ENCODE measurements at regions not wholly inside any gene's neighbourhood (a gene's known extent, or its start where the extent isn't known, plus 50 kb on each side); places are given as distances from the start of the nearest gene placed in this dataset.

- Histone ChIP-seq H3K9me2 (replicated peaks; ENCODE audit: low read length) (no peaks in the 10 kb centered on the region), H3K36me3 (ENCODE audit: low read depth, low read length) (no peaks in the 10 kb centered on the region), H3K9me3 (ENCODE audit: low read length) (no peaks in the 10 kb centered on the region), H3K9ac (ENCODE audit: low read length) (no peak overlapping the region), H3K27me3 (ENCODE audit: low read length) (no peaks in the 10 kb centered on the region), H3K4me2 (ENCODE audit: low read length) (no peak overlapping the region), H2AFZ (ENCODE audit: low read length) (no peak overlapping the region), H3K27ac (ENCODE audit: low read length) (no peak overlapping the region), H3K4me3 (ENCODE audit: low read length) (no peak overlapping the region), H3F3A (ENCODE audit: low read length, unreplicated experiment) (no peaks in the 10 kb centered on the region), H3K79me2 (ENCODE audit: low read length) (no peaks in the 10 kb centered on the region), H3K4me1 (ENCODE audit: insufficient read depth, low read length) (peaks cover 14% of the 10 kb centered on the region), H4K20me1 (ENCODE audit: low read length) (no peaks in the 10 kb centered on the region)
- POLR2A ChIA-PET (ENCODE audit: unreplicated experiment), result no interaction called here
- ATAC-seq (no peak), DNase-seq (peak; percentile 39)
- TF ChIP-seq EZH2 (IDR thresholded peaks at IDR 0.05; ENCODE audit: low read length, unreplicated experiment) (no peak), EZH2phosphoT487 (IDR thresholded peaks at IDR 0.05; ENCODE audit: borderline replicate concordance, low read length) (no peak), CTCF (conservative IDR thresholded peaks at IDR 0.05; ENCODE audit: low read depth, low read length) (no peak)
- CTCF ChIA-PET, result no interaction called here
- BruUV-seq (replicated peaks), result no TSS peak
- intact Hi-C loops (cut with micrococcal nuclease), result no loop called here
These were observed 56.6 kb upstream of the TIPARP start for GRCh38 chr3:156617781-156618180.

DNA sequence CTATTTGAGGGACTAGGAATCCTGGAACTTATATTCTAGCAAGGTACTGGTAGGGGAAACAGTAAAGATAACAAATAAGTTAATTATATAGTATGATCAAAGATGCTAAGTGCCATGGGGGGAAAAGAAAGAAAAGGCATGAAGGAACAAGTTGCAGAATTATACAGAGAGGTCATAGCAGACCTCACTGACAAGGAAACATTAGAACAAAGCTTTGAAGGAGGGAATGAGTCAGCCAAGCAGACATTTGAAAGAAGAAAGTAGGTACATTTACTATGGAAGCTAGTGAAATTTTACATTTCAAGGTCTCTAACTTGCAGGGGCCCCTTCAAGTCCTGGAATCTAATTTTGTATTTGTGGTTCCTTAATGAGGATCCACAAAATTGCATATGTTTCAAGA is 57.2 kb upstream of the TIPARP start:
- Histone ChIP-seq H2AFZ (ENCODE audit: low read length) (no peak overlapping the region), H3K9me2 (replicated peaks; ENCODE audit: low read length) (no peaks in the 10 kb centered on the region), H3K27ac (ENCODE audit: low read length) (no peak overlapping the region), H3K9ac (ENCODE audit: low read length) (no peak overlapping the region), H3K27me3 (ENCODE audit: low read length) (no peaks in the 10 kb centered on the region), H3K79me2 (ENCODE audit: low read length) (no peaks in the 10 kb centered on the region), H3K4me2 (ENCODE audit: low read length) (no peak overlapping the region), H3K9me3 (ENCODE audit: low read length) (no peaks in the 10 kb centered on the region), H3K4me1 (ENCODE audit: insufficient read depth, low read length) (peaks cover 14% of the 10 kb centered on the region), H3F3A (ENCODE audit: low read length, unreplicated experiment) (no peaks in the 10 kb centered on the region), H4K20me1 (ENCODE audit: low read length) (no peaks in the 10 kb centered on the region), H3K36me3 (ENCODE audit: low read depth, low read length) (no peaks in the 10 kb centered on the region), H3K4me3 (ENCODE audit: low read length) (no peak overlapping the region)
- no TSS peak for BruUV-seq (replicated peaks)
- intact Hi-C loops (cut with micrococcal nuclease), result no loop called here
- TF ChIP-seq EZH2phosphoT487 (IDR thresholded peaks at IDR 0.05; ENCODE audit: borderline replicate concordance, low read length) (no peak), CTCF (conservative IDR thresholded peaks at IDR 0.05; ENCODE audit: low read depth, low read length) (no peak), EZH2 (IDR thresholded peaks at IDR 0.05; ENCODE audit: low read length, unreplicated experiment) (no peak)
- ATAC-seq (no peak), DNase-seq (no peak)
- POLR2A ChIA-PET (ENCODE audit: unreplicated experiment), result no interaction called here
- CTCF ChIA-PET, result no interaction called here

DNA sequence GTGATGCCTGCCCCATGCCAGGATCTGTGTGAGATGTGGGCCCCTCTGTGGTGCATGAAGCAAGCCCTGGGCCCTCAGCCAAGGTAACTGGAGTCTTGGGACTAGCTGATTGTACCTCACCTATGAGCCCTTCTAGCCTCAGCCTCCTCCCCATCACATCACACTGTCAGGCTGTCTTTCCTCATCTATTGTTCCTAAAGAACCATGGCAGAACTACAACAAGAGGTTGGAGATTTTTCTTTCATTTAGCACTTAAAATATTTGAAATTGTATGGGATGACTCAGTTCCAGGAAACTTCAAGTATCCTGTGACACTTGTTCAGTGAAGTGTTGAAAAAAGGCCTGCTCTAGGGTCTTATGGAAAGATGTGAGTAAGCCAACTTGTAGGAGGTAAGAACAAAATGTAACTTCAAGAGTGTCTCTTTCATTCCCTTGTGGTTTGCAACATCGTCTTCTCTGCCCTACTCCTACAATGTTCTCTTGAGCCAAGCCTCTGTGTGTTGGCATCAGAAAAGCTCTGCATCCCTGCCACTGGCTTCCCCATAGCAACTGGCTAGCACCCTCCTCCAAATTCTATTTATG is 58.7 kb upstream of the TIPARP start:
- Histone ChIP-seq H3K79me2 (ENCODE audit: low read length) (no peaks in the 10 kb centered on the region), H3F3A (ENCODE audit: low read length, unreplicated experiment) (no peaks in the 10 kb centered on the region), H3K27me3 (ENCODE audit: low read length) (no peaks in the 10 kb centered on the region), H3K9ac (ENCODE audit: low read length) (no peak overlapping the region), H3K4me3 (ENCODE audit: low read length) (no peak overlapping the region), H4K20me1 (ENCODE audit: low read length) (no peaks in the 10 kb centered on the region), H3K9me3 (ENCODE audit: low read length) (no peaks in the 10 kb centered on the region), H3K4me2 (ENCODE audit: low read length) (no peak overlapping the region), H3K36me3 (ENCODE audit: low read depth, low read length) (no peaks in the 10 kb centered on the region), H3K9me2 (replicated peaks; ENCODE audit: low read length) (no peaks in the 10 kb centered on the region), H2AFZ (ENCODE audit: low read length) (no peak overlapping the region), H3K4me1 (ENCODE audit: insufficient read depth, low read length) (peaks cover 14% of the 10 kb centered on the region), H3K27ac (ENCODE audit: low read length) (no peak overlapping the region)
- no TSS peak for BruUV-seq (replicated peaks)
- POLR2A ChIA-PET (ENCODE audit: unreplicated experiment), result no interaction called here
- TF ChIP-seq EZH2phosphoT487 (IDR thresholded peaks at IDR 0.05; ENCODE audit: borderline replicate concordance, low read length) (no peak), EZH2 (IDR thresholded peaks at IDR 0.05; ENCODE audit: low read length, unreplicated experiment) (no peak), CTCF (conservative IDR thresholded peaks at IDR 0.05; ENCODE audit: low read depth, low read length) (no peak)
- ATAC-seq (peak; percentile 24; the same call in 1 of the 2 replicates), DNase-seq (peak; percentile 45)
- CTCF ChIA-PET, result no interaction called here
- intact Hi-C loops (cut with micrococcal nuclease), result no loop called here
